RWPE2 (cell line): ENCODE measurements at regions not wholly inside any gene's neighbourhood (a gene's known extent, or its start where the extent isn't known, plus 50 kb on each side); places are given as distances from the start of the nearest gene placed in this dataset.

Source experiments
- ATAC-seq: fragments of 200-7000 bp; cut with Tn5 transposase; 3 replicates; pipeline ENCODE4 v1.9.1; 2021; ENCODE audit warnings: low read depth
- DNase-seq: peaks from one replicate; pipeline ENCODE4 v3.0.0-alpha.2; 2020; ENCODE audit warnings: low spot score
- H3K27ac ChIP-seq: fragments of 450-650 bp; 2 replicates; pipeline ENCODE4 v1.5.1; 2017; ENCODE audit warnings: mild to moderate bottlenecking; ENCODE audit not compliant: poor library complexity, severe bottlenecking
- H3K27me3 ChIP-seq: fragments of 250-450 bp; sonication (Bioruptor Pico); 2 replicates; pipeline ENCODE4 v1.5.1; 2021; ENCODE audit warnings: mild to moderate bottlenecking, moderate library complexity; ENCODE audit not compliant: insufficient read depth, poor library complexity, severe bottlenecking
- H3K36me3 ChIP-seq: fragments of 250-450 bp; sonication (Bioruptor Pico); 2 replicates; pipeline ENCODE4 v1.5.1; 2020; ENCODE audit warnings: low read depth, mild to moderate bottlenecking, moderate library complexity
- H3K4me1 ChIP-seq: fragments of 250-450 bp; sonication (Bioruptor Pico); 2 replicates; pipeline ENCODE4 v1.5.1; 2021; ENCODE audit warnings: mild to moderate bottlenecking, moderate library complexity; ENCODE audit not compliant: insufficient read depth, poor library complexity, severe bottlenecking
- H3K4me3 ChIP-seq: fragments of 250-450 bp; sonication (Bioruptor Pico); 2 replicates; pipeline ENCODE4 v1.5.1; 2021; ENCODE audit warnings: mild to moderate bottlenecking, moderate library complexity; ENCODE audit not compliant: severe bottlenecking
- H3K9me3 ChIP-seq: fragments of 250-450 bp; sonication (Bioruptor Pico); 2 replicates; pipeline ENCODE4 v1.5.1; 2021; ENCODE audit warnings: mild to moderate bottlenecking, moderate library complexity; ENCODE audit not compliant: severe bottlenecking
- TF ChIP-seq, protein P1 (sequence below): fragments of 450-650 bp; IDR thresholded peaks from one replicate; pipeline ENCODE4 v1.5.1; 2017; ENCODE audit warnings: mild to moderate bottlenecking, moderate library complexity; ENCODE audit not compliant: poor library complexity, severe bottlenecking

DNA sequence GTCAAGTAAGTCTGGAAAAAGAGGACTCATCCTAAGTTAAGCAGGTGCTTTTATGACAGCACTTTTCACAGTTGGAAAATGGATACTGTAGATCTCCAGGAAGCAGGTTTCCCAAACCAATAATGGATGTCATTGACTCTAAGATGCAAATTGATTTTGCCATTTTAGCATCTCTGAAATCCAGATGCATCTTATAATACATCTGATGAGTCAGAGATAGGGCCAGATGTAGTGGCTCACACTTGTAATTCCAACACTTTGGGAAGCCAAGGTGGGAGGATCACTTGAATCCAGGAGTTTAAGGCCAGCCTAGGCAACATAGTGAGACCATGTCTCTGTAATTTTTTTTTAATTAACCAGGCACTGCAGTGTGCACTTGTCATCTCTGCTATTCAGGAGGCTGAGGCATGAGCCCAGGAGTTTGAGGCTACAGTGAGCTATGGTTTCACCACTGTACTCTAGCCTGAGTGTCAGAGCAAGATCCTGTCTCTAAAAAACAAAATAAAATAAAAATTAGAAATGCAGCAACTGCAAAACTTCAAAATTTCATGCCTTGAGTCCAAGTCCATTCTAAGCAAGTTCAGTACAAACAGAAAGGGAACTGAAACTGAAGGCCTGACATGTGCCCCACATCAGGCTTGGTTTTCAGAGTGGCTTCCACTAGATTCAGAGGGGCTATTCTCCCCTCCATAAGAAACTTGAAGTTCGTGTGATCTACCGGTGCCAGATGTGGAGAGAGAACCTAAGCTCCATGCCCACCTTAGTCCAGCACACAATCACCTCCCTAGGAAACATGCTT is 267.8 kb upstream of the NCKAP5 start:
- no peaks in the 10 kb centered on the region for H3K4me1 ChIP-seq
- H3K4me3 ChIP-seq, result no peak overlapping the region
- DNase-seq (no peak), ATAC-seq (no peak)
- no peaks in the 10 kb centered on the region for H3K36me3 ChIP-seq
- H3K27me3 ChIP-seq, result no peaks in the 10 kb centered on the region
- TF ChIP-seq, protein P1, sequence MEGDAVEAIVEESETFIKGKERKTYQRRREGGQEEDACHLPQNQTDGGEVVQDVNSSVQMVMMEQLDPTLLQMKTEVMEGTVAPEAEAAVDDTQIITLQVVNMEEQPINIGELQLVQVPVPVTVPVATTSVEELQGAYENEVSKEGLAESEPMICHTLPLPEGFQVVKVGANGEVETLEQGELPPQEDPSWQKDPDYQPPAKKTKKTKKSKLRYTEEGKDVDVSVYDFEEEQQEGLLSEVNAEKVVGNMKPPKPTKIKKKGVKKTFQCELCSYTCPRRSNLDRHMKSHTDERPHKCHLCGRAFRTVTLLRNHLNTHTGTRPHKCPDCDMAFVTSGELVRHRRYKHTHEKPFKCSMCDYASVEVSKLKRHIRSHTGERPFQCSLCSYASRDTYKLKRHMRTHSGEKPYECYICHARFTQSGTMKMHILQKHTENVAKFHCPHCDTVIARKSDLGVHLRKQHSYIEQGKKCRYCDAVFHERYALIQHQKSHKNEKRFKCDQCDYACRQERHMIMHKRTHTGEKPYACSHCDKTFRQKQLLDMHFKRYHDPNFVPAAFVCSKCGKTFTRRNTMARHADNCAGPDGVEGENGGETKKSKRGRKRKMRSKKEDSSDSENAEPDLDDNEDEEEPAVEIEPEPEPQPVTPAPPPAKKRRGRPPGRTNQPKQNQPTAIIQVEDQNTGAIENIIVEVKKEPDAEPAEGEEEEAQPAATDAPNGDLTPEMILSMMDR, result no peak
- H3K9me3 ChIP-seq, result no peaks in the 10 kb centered on the region
- H3K27ac ChIP-seq, result no peak overlapping the region

DNA sequence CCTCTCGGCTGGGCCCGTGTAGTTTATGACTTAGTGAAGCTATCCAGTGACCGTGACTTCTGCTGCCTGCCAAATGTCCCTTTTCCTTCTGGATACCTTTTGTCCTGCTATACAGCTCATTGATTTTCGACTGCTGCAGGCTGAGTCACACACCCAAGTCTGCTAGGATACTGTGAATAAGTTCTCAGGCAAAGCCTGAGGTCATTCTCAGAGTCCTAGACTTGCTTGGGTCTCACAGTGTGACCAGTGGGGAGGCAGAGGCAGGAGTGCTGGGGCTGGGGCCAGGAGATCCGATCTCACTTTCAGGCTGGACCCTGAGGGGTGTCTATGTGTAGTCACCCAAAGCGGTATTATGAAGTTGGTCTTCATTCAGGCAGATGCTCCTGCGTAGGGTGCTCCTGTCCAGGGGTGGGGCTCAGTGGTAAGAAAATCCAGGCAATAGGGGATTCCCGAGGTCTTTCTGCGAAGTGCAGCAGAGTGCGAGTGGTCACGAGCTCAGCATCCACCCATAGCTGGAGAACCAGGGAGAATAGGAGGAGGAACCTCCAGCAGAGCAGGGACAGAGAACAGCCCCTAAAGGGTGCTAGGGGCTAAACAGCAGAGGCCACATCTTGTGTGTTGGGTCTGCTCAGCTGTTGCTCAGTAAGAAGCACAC is 268.6 kb upstream of the NCKAP5 start:
- H3K27ac ChIP-seq, result no peak overlapping the region
- H3K27me3 ChIP-seq, result no peaks in the 10 kb centered on the region
- DNase-seq (no peak), ATAC-seq (no peak)
- H3K9me3 ChIP-seq, result no peaks in the 10 kb centered on the region
- H3K36me3 ChIP-seq, result no peaks in the 10 kb centered on the region
- H3K4me1 ChIP-seq, result peaks cover 5% of the 10 kb centered on the region
- TF ChIP-seq, protein P1, result no peak
- no peak overlapping the region for H3K4me3 ChIP-seq

DNA sequence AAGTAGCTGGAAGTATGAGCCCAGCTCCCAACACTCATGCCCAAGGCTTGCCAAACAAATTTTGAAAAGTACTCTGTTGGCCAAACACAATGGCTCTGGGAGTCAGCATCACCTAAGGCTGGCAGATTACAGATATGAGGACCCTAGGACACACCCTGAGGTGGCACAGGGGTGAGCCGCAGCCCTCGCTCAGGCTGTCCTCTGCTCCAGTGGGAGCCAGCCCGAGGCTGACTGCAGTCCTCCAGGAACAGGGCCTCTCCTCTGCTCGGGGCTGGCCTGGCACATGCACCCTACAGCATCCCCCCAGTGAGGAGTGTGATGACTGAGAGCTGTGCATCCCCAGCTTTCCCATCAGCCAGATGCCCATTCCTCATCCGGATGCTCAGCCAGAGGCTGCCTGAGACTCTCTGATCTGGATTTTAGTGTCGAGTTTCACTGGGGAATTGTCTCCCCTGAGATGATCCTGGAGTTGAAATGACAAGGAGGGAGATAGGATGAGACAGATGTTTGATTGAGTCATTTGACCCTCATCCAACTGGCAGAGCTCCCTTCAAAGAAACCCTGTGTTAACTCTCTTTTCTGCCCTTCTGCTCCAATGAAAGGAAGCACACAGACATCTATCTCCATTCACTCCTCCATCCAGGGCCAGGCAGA is 269.3 kb upstream of the NCKAP5 start:
- TF ChIP-seq, protein P1, result no peak
- no peak for DNase-seq
- Histone ChIP-seq H3K36me3 (no peaks in the 10 kb centered on the region), H3K27me3 (no peaks in the 10 kb centered on the region), H3K27ac (no peak overlapping the region), H3K9me3 (no peaks in the 10 kb centered on the region), H3K4me3 (no peak overlapping the region), H3K4me1 (peaks cover 12% of the 10 kb centered on the region)
- no peak for ATAC-seq

DNA sequence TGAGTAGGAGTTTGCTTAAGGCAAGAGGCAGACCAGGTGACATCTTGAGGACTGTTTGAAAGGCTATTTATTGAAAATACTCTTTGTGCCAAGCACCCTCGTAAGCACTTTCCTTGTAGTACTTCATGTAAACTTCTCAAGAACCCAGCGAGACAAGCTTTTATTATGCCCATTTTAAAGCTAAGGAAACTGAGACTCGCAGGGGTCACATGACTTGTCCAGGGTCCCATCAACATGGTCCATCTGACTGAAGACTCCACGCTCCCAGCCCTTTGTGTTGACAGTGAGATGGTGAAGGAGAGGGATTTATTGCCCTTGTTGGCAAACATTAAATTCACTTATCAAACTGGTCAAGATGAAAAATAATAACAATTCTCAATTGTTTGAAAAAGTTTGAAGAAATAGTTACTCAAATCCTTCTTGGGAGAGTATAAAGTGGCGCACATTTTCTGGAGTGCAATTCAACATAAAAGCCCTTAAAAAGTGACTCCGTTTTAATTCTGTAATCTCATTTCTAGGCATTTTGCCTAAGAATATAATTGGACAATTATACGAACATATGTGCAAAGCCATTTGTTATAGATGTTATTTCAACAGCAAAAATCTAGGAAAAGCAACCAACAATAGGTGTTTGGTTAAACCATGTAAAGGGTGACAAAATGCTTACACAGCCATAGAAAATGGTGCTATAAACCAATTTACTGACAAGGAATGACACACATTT is 270.5 kb upstream of the NCKAP5 start:
- no peak for ATAC-seq
- no peak overlapping the region for H3K4me3 ChIP-seq

More for the DNA sequence above, 270.5 kb upstream of the NCKAP5 start:
- peaks cover 13% of the 10 kb centered on the region for H3K4me1 ChIP-seq
- H3K36me3 ChIP-seq, result no peaks in the 10 kb centered on the region
- no peaks in the 10 kb centered on the region for H3K9me3 ChIP-seq
- no peaks in the 10 kb centered on the region for H3K27me3 ChIP-seq
- no peak for DNase-seq
- TF ChIP-seq, protein P1, result no peak
- no peak overlapping the region for H3K27ac ChIP-seq
